GM23338 (cell line): ENCODE measurements at regions not wholly inside any gene's neighbourhood (a gene's known extent, or its start where the extent isn't known, plus 50 kb on each side); places are given as distances from the start of the nearest gene placed in this dataset.

ENCODE experiments used
- ATAC-seq: fragments of 200-7000 bp; cut with Tn5 transposase; 3 replicates; pipeline ENCODE4 v1.9.1; 2020
- DNase-seq: peaks from one replicate; pipeline ENCODE4 v3.0.0-alpha.2; 2015; ENCODE audit warnings: low spot score
- H2AFZ ChIP-seq: fragments of 200-600 bp; sonication (generic); 2 replicates; pipeline ENCODE4 v1.8.0; 2016; ENCODE audit warnings: antibody characterized with exemption, mild to moderate bottlenecking, moderate library complexity
- H3F3A ChIP-seq: fragments of 200-600 bp; sonication (generic); replicated peaks from 2 replicates; pipeline ENCODE4 v1.8.0; 2017; ENCODE audit warnings: antibody characterized with exemption, mixed run types, low read depth
- H3K27ac ChIP-seq: fragments of 200-600 bp; sonication (generic); 2 replicates; pipeline ENCODE4 v1.6.1; 2016; ENCODE audit warnings: low read depth
- H3K27me3 ChIP-seq: fragments of 200-600 bp; sonication (generic); 2 replicates; pipeline ENCODE4 v1.8.0; 2016; ENCODE audit warnings: mild to moderate bottlenecking, mixed run types, moderate library complexity; ENCODE audit not compliant: insufficient read depth
- H3K36me3 ChIP-seq: fragments of 200-600 bp; sonication (generic); 2 replicates; pipeline ENCODE4 v1.8.0; 2016; ENCODE audit warnings: mild to moderate bottlenecking; ENCODE audit not compliant: insufficient read depth
- H3K4me1 ChIP-seq: fragments of 200-600 bp; sonication (generic); 2 replicates; pipeline ENCODE4 v1.8.0; 2016; ENCODE audit warnings: mild to moderate bottlenecking, moderate library complexity; ENCODE audit not compliant: insufficient read depth
- H3K4me2 ChIP-seq: fragments of 200-600 bp; sonication (generic); 2 replicates; pipeline ENCODE4 v1.7.1; 2017; ENCODE audit warnings: mixed run types
- H3K4me3 ChIP-seq: fragments of 200-600 bp; sonication (generic); 2 replicates; pipeline ENCODE4 v1.6.1; 2016; ENCODE audit warnings: mixed run types
- H3K79me2 ChIP-seq: fragments of 200-600 bp; sonication (generic); replicated peaks from 2 replicates; pipeline ENCODE4 v1.8.0; 2017; ENCODE audit warnings: mild to moderate bottlenecking; ENCODE audit not compliant: insufficient read depth
- H3K9me2 ChIP-seq: fragments of 200-600 bp; sonication (generic); 2 replicates; pipeline ENCODE4 v1.8.0; 2017; ENCODE audit not compliant: insufficient read depth
- H4K20me1 ChIP-seq: fragments of 200-600 bp; sonication (generic); replicated peaks from 2 replicates; pipeline ENCODE4 v1.8.0; 2017; ENCODE audit warnings: mild to moderate bottlenecking; ENCODE audit not compliant: insufficient read depth
- H3K27ac Mint-ChIP-seq: 2 replicates; pipeline ENCODE4 v1.8.0; 2020; ENCODE audit warnings: inconsistent platforms, mild to moderate bottlenecking, moderate library complexity, mixed read lengths
- H3K27me3 Mint-ChIP-seq: 3 replicates; pipeline ENCODE4 v1.8.0; 2022; ENCODE audit warnings: low read depth, mild to moderate bottlenecking, moderate library complexity, mixed read lengths, inconsistent platforms; ENCODE audit not compliant: insufficient read depth, poor library complexity
- H3K36me3 Mint-ChIP-seq: 3 replicates; pipeline ENCODE4 v1.8.0; 2021; ENCODE audit warnings: low read depth, mild to moderate bottlenecking, inconsistent platforms, moderate library complexity, mixed read lengths
- H3K4me1 Mint-ChIP-seq: 3 replicates; pipeline ENCODE4 v1.8.0; 2020; ENCODE audit warnings: mild to moderate bottlenecking, inconsistent platforms, mixed read lengths
- H3K4me3 Mint-ChIP-seq: 3 replicates; pipeline ENCODE4 v1.8.0; 2021; ENCODE audit warnings: moderate library complexity, mild to moderate bottlenecking, inconsistent platforms, mixed read lengths
- H3K9me3 Mint-ChIP-seq: 3 replicates; pipeline ENCODE4 v1.8.0; 2020; ENCODE audit warnings: moderate library complexity, mild to moderate bottlenecking, inconsistent platforms, mixed read lengths
- CREB1 ChIP-seq: fragments of 250-450 bp; sonication (Bioruptor Pico); IDR thresholded peaks from 2 replicates; pipeline ENCODE4 v1.5.0; 2020; ENCODE audit warnings: low read depth, mild to moderate bottlenecking, moderate library complexity
- CTCF ChIP-seq, 2 experiments: fragments of 200-600 bp in 1 of 2; sonication (generic) in 1 of 2; conservative IDR thresholded peaks; 2 replicates each; pipeline versions ENCODE4 v1.5.1 to v1.6.1; 2016 to 2017; ENCODE audit warnings: antibody characterized with exemption in 2 of 2, low read depth in 2 of 2, mild to moderate bottlenecking in 2 of 2, moderate library complexity in 1 of 2
- ETS1 ChIP-seq: IDR thresholded peaks from 2 replicates; pipeline ENCODE4 v1.6.1; 2016; ENCODE audit warnings: antibody characterized with exemption
- EZH2 ChIP-seq: fragments of 200-600 bp; sonication (generic); IDR thresholded peaks from one replicate; pipeline ENCODE4 v1.8.0; 2017; ENCODE audit warnings: antibody characterized with exemption, mild to moderate bottlenecking, low read depth; ENCODE audit not compliant: unreplicated experiment
- EZH2phosphoT487 ChIP-seq: fragments of 200-600 bp; sonication (generic); IDR thresholded peaks from one replicate; pipeline ENCODE4 v1.8.1; 2018; ENCODE audit warnings: antibody characterized with exemption; ENCODE audit not compliant: unreplicated experiment
- JUNB ChIP-seq: IDR thresholded peaks from one replicate; pipeline ENCODE4 v1.6.1; 2016; ENCODE audit warnings: antibody characterized with exemption; ENCODE audit not compliant: unreplicated experiment
- NANOG ChIP-seq: IDR thresholded peaks from 2 replicates; pipeline ENCODE4 v1.6.1; 2016; ENCODE audit warnings: antibody characterized with exemption, borderline replicate concordance
- POLR2AphosphoS5 ChIP-seq: IDR thresholded peaks from 2 replicates; pipeline ENCODE4 v1.6.1; 2016; ENCODE audit warnings: antibody characterized with exemption, low read depth
- REST ChIP-seq: IDR thresholded peaks from one replicate; pipeline ENCODE4 v1.6.1; 2018; ENCODE audit warnings: antibody characterized with exemption; ENCODE audit not compliant: unreplicated experiment
- STAT1 ChIP-seq: IDR thresholded peaks from one replicate; pipeline ENCODE4 v1.6.1; 2016; ENCODE audit warnings: antibody characterized with exemption; ENCODE audit not compliant: unreplicated experiment
- ZNF114 ChIP-seq: fragments of 250-450 bp; sonication (Bioruptor Pico); IDR thresholded peaks from 2 replicates; pipeline ENCODE4 v1.5.0; 2020; ENCODE audit warnings: mild to moderate bottlenecking, moderate library complexity
- ZNF331 ChIP-seq: fragments of 250-450 bp; sonication (Bioruptor Pico); IDR thresholded peaks from 2 replicates; pipeline ENCODE4 v1.5.0; 2020; ENCODE audit warnings: low read depth, mild to moderate bottlenecking, moderate library complexity

GRCh38 chr5:26700759-26701384 lies 337.5 kb downstream of the CDH9 start:
- DNase-seq, result peak; percentile 75
- peak; percentile 57 for ATAC-seq
- Mint-ChIP-seq H3K36me3 (no peaks in the 10 kb centered on the region), H3K4me1 (no peaks in the 10 kb centered on the region), H3K4me3 (no peak overlapping the region), H3K27me3 (peaks cover 5% of the 10 kb centered on the region), H3K27ac (no peak overlapping the region), H3K9me3 (no peaks in the 10 kb centered on the region; the same call in 2 of the 3 replicates)
- Histone ChIP-seq H2AFZ (no peak overlapping the region), H3F3A (no peaks in the 10 kb centered on the region), H3K9me2 (no peaks in the 10 kb centered on the region), H4K20me1 (no peaks in the 10 kb centered on the region), H3K4me1 (no peaks in the 10 kb centered on the region), H3K36me3 (no peaks in the 10 kb centered on the region), H3K27ac (no peak overlapping the region), H3K4me3 (no peak overlapping the region), H3K79me2 (no peaks in the 10 kb centered on the region), H3K4me2 (no peak overlapping the region), H3K27me3 (no peaks in the 10 kb centered on the region)
- peak; percentile 84 to 94 for TF ChIP-seq CTCF (conservative IDR thresholded peaks at IDR 0.05; ENCODE audit: low read depth in 2 of 2)
- no peak for TF ChIP-seq EZH2phosphoT487

GRCh38 chr5:26692952-26693351 lies 345.4 kb downstream of the CDH9 start:
- no peaks in the 10 kb centered on the region for H3K9me2 ChIP-seq
- H3K4me1 ChIP-seq, result no peaks in the 10 kb centered on the region
- ATAC-seq (no peak), DNase-seq (no peak)
- H3F3A ChIP-seq, result no peaks in the 10 kb centered on the region
- no peaks in the 10 kb centered on the region for H3K79me2 ChIP-seq
- H3K27ac ChIP-seq, result no peak overlapping the region
- H2AFZ ChIP-seq, result no peak overlapping the region
- no peak overlapping the region for H3K4me2 ChIP-seq
- Mint-ChIP-seq H3K36me3 (no peaks in the 10 kb centered on the region), H3K4me1 (no peaks in the 10 kb centered on the region), H3K4me3 (no peak overlapping the region), H3K9me3 (no peaks in the 10 kb centered on the region), H3K27me3 (no peaks in the 10 kb centered on the region), H3K27ac (no peak overlapping the region)
- H3K4me3 ChIP-seq, result no peak overlapping the region
- no peaks in the 10 kb centered on the region for H3K27me3 ChIP-seq
- H3K36me3 ChIP-seq, result no peaks in the 10 kb centered on the region
- no peaks in the 10 kb centered on the region for H4K20me1 ChIP-seq
- TF ChIP-seq ZNF331 (CRISPR knock-in tag) (no peak), REST (no peak), ZNF114 (CRISPR knock-in tag) (no peak), EZH2 (no peak), POLR2AphosphoS5 (no peak), EZH2phosphoT487 (no peak), CREB1 (no peak), JUNB (no peak), ETS1 (no peak), NANOG (no peak), CTCF (conservative IDR thresholded peaks at IDR 0.05; ENCODE audit: low read depth in 2 of 2) (no peak), STAT1 (no peak)
